ENCODE measurements at regions not wholly inside any gene's neighbourhood (a gene's known extent, or its start where the extent isn't known, plus 50 kb on each side); places are given as distances from the start of the nearest gene placed in this dataset.
A peak's percentile ranks its signal among the peaks of the same experiment; 100 is the strongest.

- Histone ChIP-seq H3K27me3 (peaks cover 6% of the 10 kb centered on the region), H3K27ac (peak overlapping the region in 2 of 5 donors; percentile 34 to 58), H3K4me1 (replicated peaks in 1 of 2) (peaks cover 0 to 5% of the 10 kb centered on the region in 2 donors), H3K9me3 (replicated peaks in 1 of 3) (no peaks in the 10 kb centered on the region), H3K4me3 (no peak overlapping the region), H3K36me3 (replicated peaks in 1 of 2) (no peaks in the 10 kb centered on the region)
- intact Hi-C loops (cut with DNase I): no loop called here
- TF ChIP-seq CTCF (IDR thresholded peaks at IDR 0.05) (no peak), POLR2A (IDR thresholded peaks at IDR 0.05) (no peak)
- peak in 1 of 7 donors; percentile 47 for DNase-seq
- WGBS, 4 donors: 49 to 63% (median 58%) methylated on average over 9 to 13 of the region's 13 CpGs
These were observed 70.1 kb upstream of the MEF2A start for GRCh38 chr15:99495430-99496301.

- peak overlapping the region in 2 of 5 donors; percentile 34 to 58 for H3K27ac ChIP-seq
- peaks cover 0 to 5% of the 10 kb centered on the region in 2 donors for H3K4me1 ChIP-seq (replicated peaks in 1 of 2)
- no peaks in the 10 kb centered on the region for H3K9me3 ChIP-seq (replicated peaks in 1 of 3)
- peaks cover under 1% of the 10 kb centered on the region for H3K27me3 ChIP-seq
- H3K36me3 ChIP-seq (replicated peaks in 1 of 2): no peaks in the 10 kb centered on the region
- intact Hi-C loops (cut with DNase I): no loop called here
- peak in 1 of 7 donors; percentile 21 for DNase-seq
- H3K4me3 ChIP-seq: no peak overlapping the region
- 66 to 71% (median 69%) methylated on average over 9 of the region's 9 CpGs for WGBS, 4 donors
- TF ChIP-seq POLR2A (IDR thresholded peaks at IDR 0.05): no peak
- no peak for TF ChIP-seq CTCF (IDR thresholded peaks at IDR 0.05)
These were observed 69.5 kb upstream of the MEF2A start for GRCh38 chr15:99496302-99496629.

- no peak overlapping the region for H3K4me3 ChIP-seq
- intact Hi-C loops (cut with DNase I): no loop called here
- H3K36me3 ChIP-seq (replicated peaks in 1 of 2): no peaks in the 10 kb centered on the region
- WGBS, 4 donors: 76 to 92% (median 82%) methylated on average over 4 of the region's 4 CpGs
- peak in 1 of 7 donors; percentile 31 for DNase-seq
- H3K27ac ChIP-seq: no peak overlapping the region
- H3K4me1 ChIP-seq (replicated peaks in 1 of 2): peaks cover 2 to 6% of the 10 kb centered on the region in 2 donors
- TF ChIP-seq CTCF (IDR thresholded peaks at IDR 0.05) (no peak), POLR2A (IDR thresholded peaks at IDR 0.05) (no peak)
- H3K27me3 ChIP-seq: no peaks in the 10 kb centered on the region
- H3K9me3 ChIP-seq (replicated peaks in 1 of 3): no peaks in the 10 kb centered on the region
These were observed 63.6 kb upstream of the MEF2A start for GRCh38 chr15:99502182-99502581.

GRCh38 chr15:99502661-99503060, 63.1 kb upstream of the MEF2A start:
- peaks cover 7 to 11% of the 10 kb centered on the region in 2 donors for H3K4me1 ChIP-seq (replicated peaks in 1 of 2)
- TF ChIP-seq POLR2A (IDR thresholded peaks at IDR 0.05) (no peak), CTCF (IDR thresholded peaks at IDR 0.05) (no peak)
- DNase-seq: no peak
- no peak overlapping the region for H3K4me3 ChIP-seq
- H3K36me3 ChIP-seq (replicated peaks in 1 of 2): no peaks in the 10 kb centered on the region
- WGBS, 4 donors: 91 to 95% (median 92%) methylated on average over 5 of the region's 5 CpGs
- intact Hi-C loops (cut with DNase I): no loop called here
- no peaks in the 10 kb centered on the region for H3K27me3 ChIP-seq
- H3K9me3 ChIP-seq (replicated peaks in 1 of 3): no peaks in the 10 kb centered on the region
- H3K27ac ChIP-seq: no peak overlapping the region
